PFSK-1 (cell line): ENCODE measurements at regions not wholly inside any gene's neighbourhood (a gene's known extent, or its start where the extent isn't known, plus 50 kb on each side); places are given as distances from the start of the nearest gene placed in this dataset.

Source experiments
- FOXP2 ChIP-seq: optimal IDR thresholded peaks from 2 replicates; pipeline ENCODE3; 2011; ENCODE audit warnings: borderline replicate concordance, control low read depth, inconsistent platforms; ENCODE audit not compliant: insufficient read depth; ENCODE audit errors: extremely low read length, extremely low read depth
- POLR2AphosphoS5 ChIP-seq: IDR thresholded peaks from 2 replicates; pipeline ENCODE4 v1.6.1; 2012; ENCODE audit warnings: low read depth, mild to moderate bottlenecking, control low read depth, low read length, moderate library complexity
- SIN3A ChIP-seq: IDR thresholded peaks from 2 replicates; pipeline ENCODE4 v1.6.1; 2012; ENCODE audit warnings: mild to moderate bottlenecking, low read length, moderate library complexity, borderline replicate concordance; ENCODE audit not compliant: insufficient read depth
- TAF1 ChIP-seq: IDR thresholded peaks from 2 replicates; pipeline ENCODE4 v1.6.1; 2012; ENCODE audit warnings: low read length, control low read depth, borderline replicate concordance; ENCODE audit not compliant: insufficient read depth
- TF ChIP-seq, protein P1 (sequence below), 2 experiments: IDR thresholded peaks; 2 replicates each; pipeline versions ENCODE4 v1.6.1 to v1.8.0; 2011 to 2012; ENCODE audit warnings: low read depth in 2 of 2, low read length in 2 of 2, control low read depth in 1 of 2, inconsistent platforms in 1 of 2, mild to moderate bottlenecking in 1 of 2, moderate library complexity in 1 of 2; ENCODE audit not compliant: insufficient read depth in 1 of 2

DNA sequence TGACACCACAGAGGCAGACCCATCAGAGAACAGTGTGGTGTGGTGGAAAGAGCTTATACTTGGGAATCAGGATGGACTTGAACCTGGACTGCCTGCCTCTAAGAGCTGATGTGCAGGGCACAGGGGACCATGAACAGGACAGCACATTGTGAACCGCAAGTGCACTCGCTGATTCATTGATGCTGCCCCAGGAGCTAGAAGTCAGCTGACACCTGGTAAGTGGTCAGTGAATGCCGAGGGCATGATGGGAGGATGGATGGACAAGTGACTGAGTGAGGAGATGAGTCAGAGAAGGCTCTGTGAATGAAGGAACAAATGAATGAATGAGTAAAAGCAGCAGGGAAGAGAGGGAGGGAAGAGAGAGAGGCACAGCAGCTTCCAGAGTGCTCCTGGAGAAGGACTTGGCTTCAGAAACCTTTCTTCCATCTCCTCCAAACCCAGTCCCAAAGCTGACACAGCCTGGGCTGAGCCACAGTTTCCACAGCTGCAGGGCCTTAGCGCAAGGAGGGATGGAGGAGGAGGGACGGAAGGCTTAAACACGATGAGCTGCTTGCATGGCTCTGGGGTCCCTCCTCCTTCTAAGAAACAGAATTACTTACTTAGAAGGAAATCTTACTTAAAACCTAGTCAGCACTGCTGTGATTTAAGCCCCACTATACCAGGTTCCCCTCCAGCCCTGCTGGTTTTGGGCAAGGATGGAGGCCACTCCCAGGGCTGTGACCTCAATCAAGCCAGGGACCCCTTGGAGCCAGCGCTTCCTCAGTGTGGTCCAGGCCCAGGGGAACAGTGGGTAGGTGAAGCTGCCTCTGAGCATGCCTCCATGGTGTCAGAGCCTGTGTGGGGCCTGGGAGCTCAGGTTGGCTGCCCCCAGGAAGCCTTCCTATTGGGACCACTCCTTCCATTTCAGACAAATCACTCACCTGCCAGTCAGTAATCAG lies 184.6 kb downstream of the TMEM132E start:
- TF ChIP-seq TAF1 (peak; percentile 60), POLR2AphosphoS5 (peak; percentile 98), SIN3A (no peak; the same call in none of the 2 replicates), FOXP2 (peak; percentile 97)
- TF ChIP-seq, protein P1, sequence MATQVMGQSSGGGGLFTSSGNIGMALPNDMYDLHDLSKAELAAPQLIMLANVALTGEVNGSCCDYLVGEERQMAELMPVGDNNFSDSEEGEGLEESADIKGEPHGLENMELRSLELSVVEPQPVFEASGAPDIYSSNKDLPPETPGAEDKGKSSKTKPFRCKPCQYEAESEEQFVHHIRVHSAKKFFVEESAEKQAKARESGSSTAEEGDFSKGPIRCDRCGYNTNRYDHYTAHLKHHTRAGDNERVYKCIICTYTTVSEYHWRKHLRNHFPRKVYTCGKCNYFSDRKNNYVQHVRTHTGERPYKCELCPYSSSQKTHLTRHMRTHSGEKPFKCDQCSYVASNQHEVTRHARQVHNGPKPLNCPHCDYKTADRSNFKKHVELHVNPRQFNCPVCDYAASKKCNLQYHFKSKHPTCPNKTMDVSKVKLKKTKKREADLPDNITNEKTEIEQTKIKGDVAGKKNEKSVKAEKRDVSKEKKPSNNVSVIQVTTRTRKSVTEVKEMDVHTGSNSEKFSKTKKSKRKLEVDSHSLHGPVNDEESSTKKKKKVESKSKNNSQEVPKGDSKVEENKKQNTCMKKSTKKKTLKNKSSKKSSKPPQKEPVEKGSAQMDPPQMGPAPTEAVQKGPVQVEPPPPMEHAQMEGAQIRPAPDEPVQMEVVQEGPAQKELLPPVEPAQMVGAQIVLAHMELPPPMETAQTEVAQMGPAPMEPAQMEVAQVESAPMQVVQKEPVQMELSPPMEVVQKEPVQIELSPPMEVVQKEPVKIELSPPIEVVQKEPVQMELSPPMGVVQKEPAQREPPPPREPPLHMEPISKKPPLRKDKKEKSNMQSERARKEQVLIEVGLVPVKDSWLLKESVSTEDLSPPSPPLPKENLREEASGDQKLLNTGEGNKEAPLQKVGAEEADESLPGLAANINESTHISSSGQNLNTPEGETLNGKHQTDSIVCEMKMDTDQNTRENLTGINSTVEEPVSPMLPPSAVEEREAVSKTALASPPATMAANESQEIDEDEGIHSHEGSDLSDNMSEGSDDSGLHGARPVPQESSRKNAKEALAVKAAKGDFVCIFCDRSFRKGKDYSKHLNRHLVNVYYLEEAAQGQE (IDR thresholded peaks at IDR 0.05; ENCODE audit: insufficient read depth in 1 of 2, low read depth in 2 of 2, low read length in 2 of 2), result peak; percentile 32 to 62; a peak in 1 of 4 replicates

DNA sequence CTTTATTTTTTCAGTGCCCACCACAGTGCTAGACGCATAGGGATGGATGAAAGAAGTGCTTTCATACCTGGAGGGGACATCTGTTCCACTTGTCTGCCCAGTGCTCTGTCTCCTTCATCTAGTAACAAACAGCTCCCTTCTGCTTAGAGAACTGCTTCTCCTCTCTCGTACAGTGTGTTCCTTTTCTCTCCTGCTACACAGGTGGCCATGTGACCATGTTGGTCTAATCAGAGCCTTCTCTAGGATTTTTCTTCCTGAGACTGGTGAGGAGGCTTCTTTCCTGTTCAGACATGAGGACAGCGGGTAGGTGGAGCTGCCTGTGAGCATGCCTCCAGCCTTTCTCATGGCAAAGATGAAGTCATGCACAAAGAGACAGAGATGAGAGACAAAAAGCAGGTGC lies 182.7 kb downstream of the TMEM132E start:
- peak; percentile 82 for TF ChIP-seq POLR2AphosphoS5
- TF ChIP-seq FOXP2, result no peak
- peak; percentile 72; the same call in 1 of the 2 replicates for TF ChIP-seq TAF1
- TF ChIP-seq SIN3A, result 0 out of 2 replicates have a peak, but pooled peaks have one; percentile 62
- TF ChIP-seq, protein P1 (IDR thresholded peaks at IDR 0.05; ENCODE audit: insufficient read depth in 1 of 2, low read depth in 2 of 2, low read length in 2 of 2), result peak in 1 of 2 experiments; percentile 66; a peak in 1 of 4 replicates

DNA sequence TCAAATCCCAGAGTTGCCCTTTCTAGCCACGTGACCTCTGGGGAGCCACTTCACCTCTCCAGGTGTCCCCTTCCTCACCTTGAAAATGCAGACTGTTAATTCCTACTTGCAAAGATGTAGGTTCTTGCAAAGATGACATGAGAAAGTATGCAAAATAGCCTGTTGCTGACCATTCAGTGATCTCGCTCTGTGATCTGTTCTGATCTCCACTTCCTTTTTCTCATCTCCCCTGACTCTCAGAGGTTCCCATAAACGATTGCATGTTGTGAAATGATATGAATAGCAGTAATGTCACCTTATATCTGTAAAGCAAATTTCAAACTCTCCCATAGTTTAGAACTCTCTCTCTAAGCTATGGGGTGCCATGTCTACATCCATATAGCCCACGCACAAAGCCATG lies 182.3 kb downstream of the TMEM132E start:
- TF ChIP-seq, protein P1 (IDR thresholded peaks at IDR 0.05; ENCODE audit: insufficient read depth in 1 of 2, low read depth in 2 of 2, low read length in 2 of 2), result no peak
- TF ChIP-seq FOXP2, result no peak
- TF ChIP-seq POLR2AphosphoS5, result no peak
- no peak for TF ChIP-seq TAF1
- TF ChIP-seq SIN3A, result no peak

DNA sequence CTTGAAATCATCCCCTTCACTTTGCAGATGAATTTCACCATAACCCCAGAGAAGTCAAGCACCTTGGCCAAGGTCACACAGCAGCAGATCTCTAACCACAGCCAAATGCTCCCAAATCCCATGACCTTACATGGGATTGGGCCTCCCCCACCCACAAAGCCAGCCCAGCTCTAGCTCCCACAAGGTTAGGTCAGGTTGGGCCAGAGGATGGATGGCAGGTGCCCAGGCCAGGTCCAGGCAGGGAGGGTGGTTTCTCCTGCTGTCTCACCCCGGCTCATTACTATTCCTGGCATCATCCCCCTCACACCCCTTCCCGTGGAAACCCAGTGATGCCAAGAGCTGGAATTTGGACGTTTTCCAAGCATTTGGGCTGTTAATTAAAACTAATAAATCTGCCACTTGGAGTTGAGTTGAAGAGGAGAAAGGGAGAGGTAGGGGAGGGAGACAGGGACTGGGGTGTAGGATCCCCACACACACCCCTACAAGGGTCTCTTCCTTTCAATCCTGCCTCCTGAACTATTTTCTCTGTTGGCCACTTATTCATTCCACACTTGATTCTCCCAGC lies 181.6 kb downstream of the TMEM132E start:
- TF ChIP-seq, protein P1 (IDR thresholded peaks at IDR 0.05; ENCODE audit: insufficient read depth in 1 of 2, low read depth in 2 of 2, low read length in 2 of 2), result no peak
- TF ChIP-seq POLR2AphosphoS5 (no peak), FOXP2 (no peak), SIN3A (no peak), TAF1 (no peak)
